ENCODE measurements at regions not wholly inside any gene's neighbourhood (a gene's known extent, or its start where the extent isn't known, plus 50 kb on each side); places are given as distances from the start of the nearest gene placed in this dataset.
"Not testable (repeated sequence)": the region's sequence is repeated elsewhere in the genome, so short reads cannot be mapped to it uniquely, and the experiment has no call there.

- DNase-seq (ENCODE audit: insufficient read length): no peak
- FAIRE-seq: peak; percentile 30
- TF ChIP-seq POLR2AphosphoS5 (IDR thresholded peaks at IDR 0.05; ENCODE audit: low read depth, low read length) (no peak), POLR2A (IDR thresholded peaks at IDR 0.05; ENCODE audit: low read depth, low read length) (no peak), TAF1 (IDR thresholded peaks at IDR 0.05; ENCODE audit: borderline replicate concordance, low read depth, low read length) (no peak)
These were observed 55.2 kb downstream of the RTL3 start for GRCh38 chrX:78603908-78604307.

DNA sequence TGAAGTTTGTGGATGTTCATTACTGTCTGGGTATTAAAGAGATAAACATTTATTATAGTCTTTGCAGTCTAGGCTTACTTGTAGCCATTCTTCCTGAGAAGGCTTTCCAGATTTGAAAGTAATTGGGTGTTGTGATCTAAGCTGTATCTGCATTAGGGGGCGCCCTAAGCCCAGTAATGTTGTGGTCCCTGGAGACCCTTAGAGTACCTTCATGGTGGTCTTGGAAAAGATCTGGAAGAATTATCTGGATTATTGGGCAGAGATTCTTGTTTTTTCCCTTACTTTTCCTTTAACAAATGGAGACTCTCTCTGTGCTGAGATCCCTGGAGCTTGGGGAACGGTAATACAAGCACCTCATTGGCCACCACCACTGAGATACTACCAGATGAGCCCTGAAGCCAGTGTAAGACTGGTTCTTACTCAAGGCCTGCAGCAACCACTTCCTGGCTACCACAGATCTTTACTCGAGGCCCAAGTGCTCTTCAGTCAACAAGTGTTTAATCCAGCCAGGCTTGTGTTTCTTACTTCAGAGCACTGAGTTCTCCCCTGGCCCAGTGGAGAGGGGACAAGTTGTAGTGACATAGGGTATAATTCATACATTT is 63.1 kb downstream of the RTL3 start:
- no peak for TF ChIP-seq POLR2AphosphoS5 (IDR thresholded peaks at IDR 0.05; ENCODE audit: low read depth, low read length)
- no peak for TF ChIP-seq TAF1 (IDR thresholded peaks at IDR 0.05; ENCODE audit: borderline replicate concordance, low read depth, low read length)
- TF ChIP-seq POLR2A (IDR thresholded peaks at IDR 0.05; ENCODE audit: low read depth, low read length): no peak
- FAIRE-seq: no peak
- DNase-seq (ENCODE audit: insufficient read length): no peak

DNA sequence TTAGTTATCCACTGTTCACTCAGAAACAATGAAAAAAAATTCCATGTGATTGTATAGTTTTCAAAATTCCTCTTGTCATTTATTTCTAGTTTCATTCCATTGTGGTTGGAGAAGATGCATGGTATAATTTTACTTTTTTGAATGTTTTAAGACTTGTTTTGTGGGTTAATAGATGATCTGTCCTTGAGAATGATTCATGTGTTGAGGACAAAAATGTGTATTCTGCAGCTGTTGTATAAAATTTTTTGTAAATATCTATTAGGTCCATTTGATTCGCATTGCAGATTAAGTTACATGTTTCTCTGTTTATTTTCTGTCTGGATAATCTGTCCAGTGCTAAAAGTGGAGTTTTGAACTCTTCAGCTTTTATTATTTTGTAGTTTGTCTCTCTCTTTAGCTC is 65.4 kb downstream of the RTL3 start:
- DNase-seq (ENCODE audit: insufficient read length): no peak
- TF ChIP-seq POLR2A (IDR thresholded peaks at IDR 0.05; ENCODE audit: low read depth, low read length) (no peak), TAF1 (IDR thresholded peaks at IDR 0.05; ENCODE audit: borderline replicate concordance, low read depth, low read length) (no peak), POLR2AphosphoS5 (IDR thresholded peaks at IDR 0.05; ENCODE audit: low read depth, low read length) (no peak)
- no peak for FAIRE-seq

- FAIRE-seq (no peak), DNase-seq (ENCODE audit: insufficient read length) (no peak)
- no peak for TF ChIP-seq POLR2A (IDR thresholded peaks at IDR 0.05; ENCODE audit: low read depth, low read length)
These were observed 67.1 kb downstream of the RTL3 start for GRCh38 chrX:78592030-78592429.

- DNase-seq (ENCODE audit: insufficient read length) (no peak), FAIRE-seq (no peak)
- TF ChIP-seq POLR2AphosphoS5 (IDR thresholded peaks at IDR 0.05; ENCODE audit: low read depth, low read length) (no peak), POLR2A (IDR thresholded peaks at IDR 0.05; ENCODE audit: low read depth, low read length) (no peak), TAF1 (IDR thresholded peaks at IDR 0.05; ENCODE audit: borderline replicate concordance, low read depth, low read length) (no peak)
These were observed 84.8 kb downstream of the RTL3 start for GRCh38 chrX:78574306-78574705.

DNA sequence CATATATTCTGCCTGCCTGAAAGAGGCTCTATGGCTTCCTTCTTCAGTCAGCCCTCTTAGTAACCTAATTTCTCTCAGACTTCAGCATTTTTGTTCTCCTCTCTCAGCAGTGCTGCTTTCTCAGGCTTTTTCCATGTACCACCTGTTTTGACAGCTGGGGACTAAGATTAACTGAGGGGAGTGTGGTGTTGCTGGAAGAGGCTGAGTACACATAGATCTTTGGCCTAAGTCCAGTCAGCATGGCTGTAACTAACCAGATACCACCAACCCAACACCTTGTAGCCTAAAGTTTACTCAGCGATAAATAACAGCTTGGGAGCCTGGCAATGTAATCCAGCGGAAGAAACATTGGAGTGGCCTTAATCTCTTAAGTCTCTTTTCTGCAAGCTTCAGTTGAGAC is 85.5 kb downstream of the RTL3 start:
- DNase-seq (ENCODE audit: insufficient read length): no peak
- TF ChIP-seq POLR2A (IDR thresholded peaks at IDR 0.05; ENCODE audit: low read depth, low read length) (no peak), TAF1 (IDR thresholded peaks at IDR 0.05; ENCODE audit: borderline replicate concordance, low read depth, low read length) (no peak), POLR2AphosphoS5 (IDR thresholded peaks at IDR 0.05; ENCODE audit: low read depth, low read length) (no peak)
- FAIRE-seq: no peak

DNA sequence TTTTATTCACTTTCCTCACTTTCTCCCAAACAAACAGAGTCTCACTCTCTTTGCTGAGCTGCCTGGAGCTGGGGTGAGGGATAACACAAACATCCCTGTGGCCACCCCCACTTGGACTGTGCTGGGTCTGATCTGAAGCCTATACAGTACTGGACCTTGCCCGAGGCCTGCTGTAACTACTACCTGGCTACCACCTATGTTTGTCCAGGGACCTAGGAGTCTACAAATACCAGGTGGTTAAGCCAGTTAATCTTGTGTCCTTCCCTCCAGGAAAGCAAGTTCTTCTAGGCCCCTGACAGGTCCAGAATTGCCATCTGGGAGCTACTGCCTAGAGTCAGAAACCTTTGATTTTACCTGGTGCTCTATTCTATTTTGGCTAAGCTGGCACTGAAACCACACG is 87.3 kb downstream of the RTL3 start:
- no peak for FAIRE-seq

GRCh38 chrX:78555401-78555980 is 103.6 kb downstream of the RTL3 start:
- FAIRE-seq (no peak), DNase-seq (ENCODE audit: insufficient read length) (no peak)
- TF ChIP-seq POLR2A (IDR thresholded peaks at IDR 0.05; ENCODE audit: low read depth, low read length) (no peak), TAF1 (IDR thresholded peaks at IDR 0.05; ENCODE audit: borderline replicate concordance, low read depth, low read length) (no peak), POLR2AphosphoS5 (IDR thresholded peaks at IDR 0.05; ENCODE audit: low read depth, low read length) (no peak)

More for the DNA sequence above, 87.3 kb downstream of the RTL3 start:
- TF ChIP-seq TAF1 (IDR thresholded peaks at IDR 0.05; ENCODE audit: borderline replicate concordance, low read depth, low read length): no peak
- no peak for TF ChIP-seq POLR2A (IDR thresholded peaks at IDR 0.05; ENCODE audit: low read depth, low read length)
- TF ChIP-seq POLR2AphosphoS5 (IDR thresholded peaks at IDR 0.05; ENCODE audit: low read depth, low read length): no peak
- no peak for DNase-seq (ENCODE audit: insufficient read length)

DNA sequence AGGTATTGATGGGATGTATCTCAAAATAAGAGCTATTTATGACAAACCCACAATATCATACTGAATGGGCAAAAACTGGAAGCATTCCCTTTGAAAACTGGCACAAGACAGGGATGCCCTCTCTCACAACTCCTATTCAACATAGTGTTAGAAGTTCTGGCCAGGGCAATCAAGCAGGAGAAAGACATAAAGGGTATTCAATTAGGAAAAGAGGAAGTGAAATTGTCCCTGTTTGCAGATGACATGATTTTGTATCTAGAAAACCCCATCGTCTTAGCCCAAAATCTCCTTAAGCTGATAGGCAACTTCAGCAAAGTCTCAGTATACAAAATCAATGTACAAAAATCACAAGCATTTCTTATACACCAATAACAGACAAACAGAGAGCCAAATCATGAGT is 106.5 kb downstream of the RTL3 start:
- DNase-seq (ENCODE audit: insufficient read length); FAIRE-seq: not testable (repeated sequence)

GRCh38 chrX:78548012-78548411 is 111.1 kb downstream of the RTL3 start:
- DNase-seq (ENCODE audit: insufficient read length) (no peak), FAIRE-seq (no peak)
- TF ChIP-seq POLR2AphosphoS5 (IDR thresholded peaks at IDR 0.05; ENCODE audit: low read depth, low read length) (no peak), TAF1 (IDR thresholded peaks at IDR 0.05; ENCODE audit: borderline replicate concordance, low read depth, low read length) (no peak), POLR2A (IDR thresholded peaks at IDR 0.05; ENCODE audit: low read depth, low read length) (no peak)

- DNase-seq (ENCODE audit: insufficient read length): no peak
- FAIRE-seq: no peak
- TF ChIP-seq TAF1 (IDR thresholded peaks at IDR 0.05; ENCODE audit: borderline replicate concordance, low read depth, low read length) (no peak), POLR2A (IDR thresholded peaks at IDR 0.05; ENCODE audit: low read depth, low read length) (no peak), POLR2AphosphoS5 (IDR thresholded peaks at IDR 0.05; ENCODE audit: low read depth, low read length) (no peak)
These were observed 113.9 kb downstream of the RTL3 start for GRCh38 chrX:78545233-78545632.

DNA sequence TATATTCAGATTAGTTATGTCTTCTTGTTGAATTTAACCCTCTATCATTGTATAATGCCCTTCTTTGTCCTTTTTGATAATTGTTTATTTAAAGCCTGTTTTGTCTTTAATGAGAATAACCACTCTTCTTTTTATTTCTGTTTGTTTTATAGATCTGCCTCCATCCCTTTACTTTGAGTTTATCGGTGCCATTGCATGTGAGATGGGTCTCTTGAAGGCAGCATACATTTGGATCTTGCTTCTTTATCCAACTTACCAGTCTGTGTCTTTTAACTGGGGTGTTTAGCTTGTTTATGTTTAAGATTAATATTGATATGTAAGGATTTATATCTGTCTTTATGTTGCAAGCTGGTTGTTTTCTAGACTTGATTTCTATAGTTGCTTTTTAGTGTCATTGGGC is 115.8 kb downstream of the RTL3 start:
- FAIRE-seq: no peak
- no peak for DNase-seq (ENCODE audit: insufficient read length)
- TF ChIP-seq POLR2AphosphoS5 (IDR thresholded peaks at IDR 0.05; ENCODE audit: low read depth, low read length): no peak
- no peak for TF ChIP-seq POLR2A (IDR thresholded peaks at IDR 0.05; ENCODE audit: low read depth, low read length)
- TF ChIP-seq TAF1 (IDR thresholded peaks at IDR 0.05; ENCODE audit: borderline replicate concordance, low read depth, low read length): no peak

DNA sequence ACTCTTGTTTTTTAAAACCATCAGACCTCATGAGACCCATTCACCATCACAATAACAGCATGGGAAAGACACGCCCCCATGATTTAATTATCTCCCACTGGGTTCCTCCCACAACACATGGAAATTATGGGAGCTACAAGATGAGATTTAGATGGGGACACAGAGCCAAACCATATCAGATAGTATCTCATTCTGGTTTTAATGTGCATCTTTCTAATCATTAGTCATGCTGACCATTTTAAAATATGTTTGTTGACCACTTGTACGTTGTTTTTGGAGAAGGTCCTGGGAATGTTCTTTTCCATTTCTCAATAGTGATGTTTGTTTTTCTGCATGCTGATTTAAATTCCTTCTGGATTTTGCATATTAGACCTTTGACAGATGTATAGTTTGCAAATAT is 119.0 kb downstream of the RTL3 start:
- TF ChIP-seq POLR2A (IDR thresholded peaks at IDR 0.05; ENCODE audit: low read depth, low read length) (no peak), POLR2AphosphoS5 (IDR thresholded peaks at IDR 0.05; ENCODE audit: low read depth, low read length) (no peak), TAF1 (IDR thresholded peaks at IDR 0.05; ENCODE audit: borderline replicate concordance, low read depth, low read length) (no peak)
- no peak for DNase-seq (ENCODE audit: insufficient read length)
- no peak for FAIRE-seq
